ENCODE measurements at regions not wholly inside any gene's neighbourhood (a gene's known extent, or its start where the extent isn't known, plus 50 kb on each side); places are given as distances from the start of the nearest gene placed in this dataset.

GRCh38 chr2:64929333-64929732, 59.9 kb upstream of the SLC1A4 start:
- H3K9me3 ChIP-seq, result peaks cover 0 to 4% (median 0%) of the 10 kb centered on the region in 12 donors
- ATAC-seq, result no peak
- WGBS, 4 donors, result 89 to 96% (median 92%) methylated on average over 1 of the region's 1 CpG
- H3K27ac ChIP-seq, result no peak overlapping the region
- no peaks in the 10 kb centered on the region for H3K36me3 ChIP-seq
- H3K4me1 ChIP-seq, result peaks cover 0 to 8% (median 0%) of the 10 kb centered on the region in 12 donors
- intact Hi-C loops (cut with DNase I), result no loop called here
- TF ChIP-seq POLR2A (IDR thresholded peaks at IDR 0.05) (no peak), CTCF (IDR thresholded peaks at IDR 0.05) (no peak)
- DNase-seq, result no peak
- H3K27me3 ChIP-seq, result no peaks in the 10 kb centered on the region
- H3K4me3 ChIP-seq, result no peak overlapping the region

DNA sequence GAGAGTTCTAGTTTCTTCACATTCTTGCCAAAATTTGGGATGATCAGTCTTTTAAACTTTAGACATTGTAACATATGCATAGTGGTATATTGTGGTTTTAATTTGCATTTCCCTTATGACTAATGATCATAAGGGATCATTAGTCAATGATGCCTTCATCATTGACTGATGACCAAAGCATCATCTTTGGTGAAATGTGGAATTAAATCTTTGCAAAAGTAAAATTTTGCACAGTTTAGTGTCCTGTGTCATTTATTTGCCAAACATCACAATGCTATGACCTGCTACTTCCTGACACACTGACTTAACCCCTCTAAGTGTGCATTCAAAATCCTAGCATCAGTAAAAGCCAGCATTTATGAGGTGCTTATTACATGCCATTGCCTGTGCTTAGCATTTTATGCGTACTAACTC, 58.9 kb upstream of the SLC1A4 start:
- no peak for ATAC-seq
- H3K36me3 ChIP-seq, result no peaks in the 10 kb centered on the region
- no peak overlapping the region for H3K27ac ChIP-seq
- no peak overlapping the region for H3K4me3 ChIP-seq
- no peaks in the 10 kb centered on the region for H3K27me3 ChIP-seq
- intact Hi-C loops (cut with DNase I), result loop anchor here in 1 of 10 donors (10.0 kb wide), 1 partner anchor 635 kb away; no protein-coding TSS in a partner anchor
- TF ChIP-seq CTCF (IDR thresholded peaks at IDR 0.05) (no peak), POLR2A (IDR thresholded peaks at IDR 0.05) (no peak)
- H3K9me3 ChIP-seq, result peaks cover 0 to 4% (median 0%) of the 10 kb centered on the region in 12 donors
- DNase-seq, result no peak
- 83 to 96% (median 91%) methylated on average over 1 of the region's 1 CpG for WGBS, 4 donors
- peaks cover 0 to 8% (median 0%) of the 10 kb centered on the region in 12 donors for H3K4me1 ChIP-seq

DNA sequence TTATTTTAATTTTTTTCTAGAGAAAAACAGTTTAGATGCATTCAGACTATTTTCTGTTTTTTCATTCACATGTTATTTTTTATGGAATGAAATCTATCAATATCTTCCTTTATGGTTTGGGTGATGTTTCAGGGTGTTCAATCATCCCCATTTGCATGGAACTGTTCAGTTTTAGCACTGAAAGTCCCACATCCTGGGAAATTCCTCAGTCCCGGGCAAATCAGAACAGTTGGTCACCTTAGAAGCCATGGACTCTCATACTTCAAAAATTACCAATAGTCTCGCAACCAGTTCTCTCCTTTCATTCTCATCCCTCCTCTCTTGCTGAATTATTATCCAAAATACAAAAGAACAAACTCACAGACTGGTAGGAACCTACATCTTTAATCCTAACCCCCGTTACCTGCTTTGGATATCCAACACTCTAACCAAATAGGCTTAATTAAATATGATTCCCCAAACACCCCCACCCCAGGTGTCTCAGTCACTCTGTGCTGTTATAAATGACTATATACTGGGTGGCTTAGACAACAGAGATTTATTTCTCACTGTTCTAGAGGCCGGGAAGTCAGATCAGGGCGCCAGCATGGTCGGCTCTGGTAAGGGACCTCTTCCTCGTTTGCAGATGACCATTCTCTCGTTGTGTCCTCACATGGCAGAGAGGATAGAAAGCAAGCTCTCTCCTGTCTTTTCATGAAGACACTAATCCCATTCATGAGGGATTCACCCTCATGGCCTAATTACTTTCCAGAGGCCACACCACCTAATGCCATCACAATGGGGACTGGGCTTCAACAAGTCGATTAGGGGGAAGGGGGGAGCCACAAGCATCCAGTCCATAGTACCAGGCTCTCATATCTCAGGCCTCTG, 57.7 kb upstream of the SLC1A4 start:
- H3K9me3 ChIP-seq, result no peaks in the 10 kb centered on the region
- ATAC-seq (no peak), DNase-seq (no peak)
- 87 to 93% (median 89%) methylated on average over 9 of the region's 9 CpGs for WGBS, 4 donors
- no peak overlapping the region for H3K27ac ChIP-seq
- H3K27me3 ChIP-seq, result no peaks in the 10 kb centered on the region
- H3K36me3 ChIP-seq, result no peaks in the 10 kb centered on the region
- no peak for TF ChIP-seq CTCF (IDR thresholded peaks at IDR 0.05)
- no peak for TF ChIP-seq POLR2A (IDR thresholded peaks at IDR 0.05)
- intact Hi-C loops (cut with DNase I), result loop anchor here in 1 of 10 donors (10.0 kb wide), 1 partner anchor 633 kb away; no protein-coding TSS in a partner anchor
- H3K4me1 ChIP-seq, result peaks cover 0 to 8% (median 0%) of the 10 kb centered on the region in 12 donors
- H3K4me3 ChIP-seq, result no peak overlapping the region

DNA sequence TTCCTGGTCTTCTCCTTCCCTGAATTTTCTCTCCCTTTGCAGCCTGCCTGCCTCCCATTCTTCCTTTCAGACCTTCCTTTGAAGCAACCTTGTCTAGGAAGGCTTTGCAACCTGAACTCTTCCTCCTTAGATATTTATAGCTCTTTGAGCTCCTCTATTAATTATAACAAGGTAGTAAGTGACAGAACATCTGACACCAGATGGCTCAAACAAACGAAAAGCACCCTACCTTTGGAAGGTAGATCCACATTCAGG, 57.2 kb upstream of the SLC1A4 start:
- DNase-seq, result no peak
- Histone ChIP-seq H3K4me3 (no peak overlapping the region), H3K27ac (no peak overlapping the region), H3K9me3 (no peaks in the 10 kb centered on the region), H3K4me1 (peaks cover 0 to 8% (median 0%) of the 10 kb centered on the region in 12 donors), H3K27me3 (no peaks in the 10 kb centered on the region), H3K36me3 (no peaks in the 10 kb centered on the region)
- TF ChIP-seq CTCF (IDR thresholded peaks at IDR 0.05) (no peak), POLR2A (IDR thresholded peaks at IDR 0.05) (no peak)
- no peak for ATAC-seq
- intact Hi-C loops (cut with DNase I), result loop anchor here in 1 of 10 donors (10.0 kb wide), 1 partner anchor 633 kb away; no protein-coding TSS in a partner anchor
- WGBS, 4 donors, result 62 to 76% (median 69%) methylated on average over 1 of the region's 1 CpG
